IMR-90 (cell line): ENCODE measurements at regions not wholly inside any gene's neighbourhood (a gene's known extent, or its start where the extent isn't known, plus 50 kb on each side); places are given as distances from the start of the nearest gene placed in this dataset.

ENCODE experiments used
- ATAC-seq: fragments of 200-7000 bp; cut with Tn5 transposase; 2 replicates; pipeline ENCODE4 v1.9.1; 2020; ENCODE audit warnings: low read depth, mild to moderate bottlenecking, moderate library complexity
- BruUV-seq: library from RNA; stranded (reverse); fragments of 400-500 nt; replicated peaks from 2 replicates; lab custom pipeline; 2021; lab: Mats Ljungman, UMichigan
- CTCF ChIA-PET: fragments of 300-600 bp; formaldehyde crosslinking; extraction: SDS; loops from one replicate; lab custom pipeline; 2021; ENCODE audit warnings: antibody characterized with exemption; lab: Yijun Ruan, JAX
- POLR2A ChIA-PET: fragments of 300-600 bp; sonication (Branson Sonifier 250); formaldehyde crosslinking; loops from one replicate; lab custom pipeline; 2022; ENCODE audit warnings: antibody characterized with exemption; ENCODE audit not compliant: unreplicated experiment; lab: Charles Lee
- DNase-seq: peaks from one replicate; pipeline ENCODE4 v3.0.0; 2013
- H2AFZ ChIP-seq: replicated peaks from 2 replicates; pipeline ENCODE3; 2013; ENCODE audit warnings: low read length, mild to moderate bottlenecking; ENCODE audit not compliant: poor library complexity
- H2AK5ac ChIP-seq: 2 replicates; pipeline ENCODE4 v1.6.1; 2013; ENCODE audit warnings: low read depth, low read length, inconsistent platforms
- H2AK9ac ChIP-seq: replicated peaks from 2 replicates; pipeline ENCODE3; 2013; ENCODE audit warnings: mild to moderate bottlenecking, low read depth, low read length, moderate library complexity; ENCODE audit not compliant: poor library complexity
- H2BK120ac ChIP-seq: 2 replicates; pipeline ENCODE4 v1.6.1; 2013; ENCODE audit warnings: low read depth, low read length, inconsistent platforms
- H2BK15ac ChIP-seq: 3 replicates; pipeline ENCODE4 v1.6.1; 2013; ENCODE audit warnings: low read depth, low read length, inconsistent platforms
- H2BK20ac ChIP-seq: 2 replicates; pipeline ENCODE4 v1.6.1; 2013; ENCODE audit warnings: low read depth, mild to moderate bottlenecking, inconsistent platforms, low read length, moderate library complexity
- H2BK5ac ChIP-seq: 2 replicates; pipeline ENCODE4 v1.6.1; 2013; ENCODE audit warnings: mild to moderate bottlenecking, low read depth, low read length, inconsistent platforms; ENCODE audit not compliant: poor library complexity, severe bottlenecking
- H3K14ac ChIP-seq: replicated peaks from 2 replicates; pipeline ENCODE4 v1.6.1; 2013; ENCODE audit warnings: low read depth, low read length, inconsistent platforms
- H3K18ac ChIP-seq: 2 replicates; pipeline ENCODE4 v1.6.1; 2013; ENCODE audit warnings: low read depth, low read length, control low read depth
- H3K23ac ChIP-seq: 2 replicates; pipeline ENCODE4 v1.6.1; 2013; ENCODE audit warnings: low read depth, low read length, inconsistent platforms
- H3K27ac ChIP-seq: 2 replicates; pipeline ENCODE4 v1.5.1; 2013; ENCODE audit warnings: mild to moderate bottlenecking, control low read depth, low read length; ENCODE audit not compliant: insufficient read depth
- H3K27me3 ChIP-seq: 2 replicates; pipeline ENCODE4 v1.6.1; 2013; ENCODE audit warnings: low read length; ENCODE audit not compliant: control insufficient read depth, insufficient read depth
- H3K36me3 ChIP-seq: 2 replicates; pipeline ENCODE4 v1.6.1; 2013; ENCODE audit warnings: low read length, mixed read lengths; ENCODE audit not compliant: control insufficient read depth, insufficient read depth
- H3K4ac ChIP-seq: 2 replicates; pipeline ENCODE4 v1.6.1; 2013; ENCODE audit warnings: low read depth, low read length, inconsistent platforms
- H3K4me1 ChIP-seq: 2 replicates; pipeline ENCODE4 v1.6.1; 2013; ENCODE audit warnings: low read length, mixed read lengths; ENCODE audit not compliant: control insufficient read depth, insufficient read depth
- H3K4me2 ChIP-seq: 2 replicates; pipeline ENCODE4 v1.6.1; 2013; ENCODE audit warnings: low read depth, mild to moderate bottlenecking, control low read depth, low read length, moderate library complexity
- H3K4me3 ChIP-seq: 2 replicates; pipeline ENCODE4 v1.5.1; 2013; ENCODE audit warnings: low read depth, mild to moderate bottlenecking, control low read depth, low read length, moderate library complexity; ENCODE audit not compliant: insufficient read depth
- H3K56ac ChIP-seq: 2 replicates; pipeline ENCODE4 v1.6.1; 2013; ENCODE audit warnings: low read length, inconsistent platforms; ENCODE audit not compliant: insufficient read depth; ENCODE audit errors: extremely low read depth
- H3K79me1 ChIP-seq, 2 experiments: 2 replicates each; pipeline ENCODE4 v1.6.1; 2013; ENCODE audit warnings: low read length in 2 of 2, inconsistent platforms in 1 of 2, low read depth in 1 of 2
- H3K9ac ChIP-seq: 2 replicates; pipeline ENCODE4 v1.6.1; 2013; ENCODE audit warnings: low read depth, low read length, control low read depth
- H3K9me1 ChIP-seq: 2 replicates; pipeline ENCODE4 v1.6.1; 2013; ENCODE audit warnings: low read length, inconsistent platforms; ENCODE audit not compliant: insufficient read depth
- H3K9me3 ChIP-seq: 2 replicates; pipeline ENCODE4 v1.6.1; 2013; ENCODE audit warnings: low read length; ENCODE audit not compliant: control insufficient read depth, insufficient read depth
- H4K20me1 ChIP-seq: 2 replicates; pipeline ENCODE4 v1.6.1; 2013; ENCODE audit warnings: low read length, inconsistent platforms; ENCODE audit not compliant: insufficient read depth
- H4K5ac ChIP-seq: 2 replicates; pipeline ENCODE4 v1.6.1; 2013; ENCODE audit warnings: mild to moderate bottlenecking, low read depth, low read length, control low read depth
- H4K8ac ChIP-seq, 2 experiments: 2 replicates each; pipeline ENCODE4 v1.6.1; 2013; ENCODE audit warnings: low read depth in 2 of 2, low read length in 2 of 2, control low read depth in 1 of 2, inconsistent platforms in 1 of 2
- H4K91ac ChIP-seq: 2 replicates; pipeline ENCODE4 v1.6.1; 2013; ENCODE audit warnings: low read depth, low read length, inconsistent platforms; ENCODE audit not compliant: insufficient read depth
- CHD1 ChIP-seq: IDR thresholded peaks from 2 replicates; pipeline ENCODE4 v1.6.1; 2012; ENCODE audit warnings: low read depth, low read length, improper control_type of control experiment
- MAFK ChIP-seq: IDR thresholded peaks from 2 replicates; pipeline ENCODE4 v1.6.1; 2012; ENCODE audit warnings: low read depth, low read length, improper control_type of control experiment
- NFE2L2 ChIP-seq: fragments of 150-350 bp; IDR thresholded peaks from 2 replicates; pipeline ENCODE4 v1.6.1; 2016; ENCODE audit warnings: low read depth, mild to moderate bottlenecking, low read length
- USF2 ChIP-seq: fragments of 150-350 bp; IDR thresholded peaks from 2 replicates; pipeline ENCODE4 v1.6.1; 2017; ENCODE audit warnings: mild to moderate bottlenecking, antibody characterized with exemption, low read length, low read depth
- WGBS, 2 experiments: methylation state at CpG; one replicate each; pipeline versions ENCODE4 v1.1.5 to v1.1.7; 2013; ENCODE audit warnings: missing lambda C conversion rate in 2 of 2; ENCODE audit not compliant: insufficient read length in 1 of 2; ENCODE audit errors: extremely low coverage in 2 of 2; 5-methylcytosine and 5-hydroxymethylcytosine counted together
- dilution Hi-C: fragments of 300-500 bp; cut with HindIII; formaldehyde crosslinking; loops from one replicate; pipeline ENCODE4 v1.14.3; 2018; ENCODE audit warnings: low sequenced_read_pairs; ENCODE audit not compliant: unreplicated experiment
- in situ Hi-C: fragments of 300-500 bp; cut with MboI; formaldehyde crosslinking; loops from 3 replicates; pipeline ENCODE4 v1.14.3; 2019; ENCODE audit warnings: low sequenced_read_pairs, inconsistent platforms, mixed read lengths
- intact Hi-C: fragments of 100-400 bp; cut with micrococcal nuclease; formaldehyde crosslinking; loops from 2 replicates; pipeline ENCODE4 v1.10.0; 2022

- Histone ChIP-seq H2BK15ac (peak overlapping the region; percentile 99; the same call in 2 of the 3 replicates), H3K56ac (peak overlapping the region; percentile 54; the same call in 1 of the 2 replicates), H3K23ac (peak overlapping the region; percentile 92; the same call in 1 of the 2 replicates), H2BK20ac (peak overlapping the region; percentile 97), H4K5ac (0 out of 2 replicates have a peak overlapping the region, but pooled peaks have one; percentile 27), H2BK120ac (peak overlapping the region; percentile 99), H3K4me1 (peaks cover 12% of the 10 kb centered on the region; the same call in 1 of the 2 replicates), H3K4ac (peak overlapping the region; percentile 91; the same call in 1 of the 2 replicates), H3K79me1 (peaks cover 0 to 21% of the 10 kb centered on the region in 2 experiments; a peak in 3 of 4 replicates), H2AK5ac (peak overlapping the region; percentile 98; the same call in 1 of the 2 replicates), H4K20me1 (no peaks in the 10 kb centered on the region), H4K91ac (peak overlapping the region; percentile 52; the same call in 1 of the 2 replicates), H3K4me3 (no peak overlapping the region), H3K18ac (peak overlapping the region; percentile 71; the same call in 1 of the 2 replicates), H3K14ac (peak overlapping the region; percentile 80), H3K4me2 (no peak overlapping the region), H2AFZ (no peak overlapping the region), H2BK5ac (peak overlapping the region; percentile 92), H4K8ac (peak overlapping the region; percentile 49 to 96; a peak in 3 of 4 replicates), H2AK9ac (no peak overlapping the region), H3K9me3 (no peaks in the 10 kb centered on the region), H3K27me3 (no peaks in the 10 kb centered on the region), H3K27ac (no peak overlapping the region), H3K9ac (no peak overlapping the region), H3K9me1 (peaks cover 17% of the 10 kb centered on the region; the same call in 1 of the 2 replicates), H3K36me3 (no peaks in the 10 kb centered on the region)
- no peak for TF ChIP-seq MAFK
- TF ChIP-seq USF2 = no peak
- no peak for TF ChIP-seq NFE2L2
- TF ChIP-seq CHD1 = no peak
- POLR2A ChIA-PET = no interaction called here
- dilution Hi-C loops = no loop called here
- WGBS, 2 experiments = no CpG with 5 or more reads among the region's 2 CpGs
- BruUV-seq = no TSS peak
- intact Hi-C loops = no loop called here
- in situ Hi-C loops = no loop called here
- CTCF ChIA-PET = no interaction called here
- DNase-seq (no peak), ATAC-seq (no peak)
These were observed 62.1 kb upstream of the DCBLD2 start for GRCh38 chr3:98963546-98963945.
